SH-SY5Y (cell line): ENCODE measurements at regions not wholly inside any gene's neighbourhood (a gene's known extent, or its start where the extent isn't known, plus 50 kb on each side); places are given as distances from the start of the nearest gene placed in this dataset.

Source experiments
- GATA2 ChIP-seq: IDR thresholded peaks from 2 replicates; pipeline ENCODE4 v1.6.1; 2011; ENCODE audit warnings: mild to moderate bottlenecking, low read depth, low read length
- GATA3 ChIP-seq: IDR thresholded peaks from 2 replicates; pipeline ENCODE4 v1.6.1; 2011; ENCODE audit warnings: low read depth, mild to moderate bottlenecking, low read length, moderate library complexity

DNA sequence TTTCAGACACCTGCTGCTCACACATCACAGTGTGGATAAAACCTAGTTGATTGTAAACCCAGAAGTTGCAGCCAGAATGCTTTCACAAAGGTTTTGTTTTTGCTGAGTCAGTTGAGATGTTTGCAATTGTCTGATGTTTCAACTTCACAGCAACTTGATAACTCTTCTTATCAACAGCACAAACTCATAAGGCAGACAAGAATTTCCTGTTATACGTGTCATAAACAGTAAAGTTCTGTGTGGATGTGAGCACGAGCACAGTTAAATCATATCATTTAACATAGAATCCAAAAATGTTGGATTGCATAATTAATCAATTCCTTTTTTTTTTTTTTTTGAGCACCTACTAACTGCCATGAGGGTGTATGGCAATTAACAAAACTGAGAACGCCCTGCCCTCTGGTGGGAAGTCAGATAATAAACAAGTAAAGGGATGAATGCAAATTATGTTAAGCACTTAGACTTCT lies 512.2 kb downstream of the PDHA2 start:
- no peak for TF ChIP-seq GATA2
- no peak for TF ChIP-seq GATA3
